HAP-1 (cell line): ENCODE measurements at regions not wholly inside any gene's neighbourhood (a gene's known extent, or its start where the extent isn't known, plus 50 kb on each side); places are given as distances from the start of the nearest gene placed in this dataset.

Experiments
- DNase-seq, 2 experiments: peaks; one replicate each; pipeline ENCODE4 v3.0.0-alpha.2; 2016 to 2020; ENCODE audit warnings: low spot score in 2 of 2
- H3K27me3 ChIP-seq: fragments of 250-450 bp; sonication (Bioruptor Pico); 2 replicates; pipeline ENCODE4 v1.5.1; 2020; ENCODE audit warnings: low read depth, mild to moderate bottlenecking, moderate library complexity
- H3K36me3 ChIP-seq: fragments of 250-450 bp; sonication (Bioruptor Pico); replicated peaks from 2 replicates; pipeline ENCODE4 v1.5.1; 2020; ENCODE audit warnings: mild to moderate bottlenecking
- H3K4me1 ChIP-seq: fragments of 250-450 bp; sonication (Bioruptor Pico); 2 replicates; pipeline ENCODE4 v1.5.1; 2020; ENCODE audit warnings: mild to moderate bottlenecking
- H3K4me3 ChIP-seq: fragments of 250-450 bp; sonication (Bioruptor Pico); 2 replicates; pipeline ENCODE4 v1.5.1; 2020; ENCODE audit warnings: mild to moderate bottlenecking, moderate library complexity
- H3K9me3 ChIP-seq: fragments of 250-450 bp; sonication (Bioruptor Pico); 2 replicates; pipeline ENCODE4 v1.5.1; 2020; ENCODE audit warnings: mild to moderate bottlenecking, moderate library complexity
- in situ Hi-C: fragments of 300-500 bp; cut with MboI; formaldehyde crosslinking; loops from 3 replicates; pipeline ENCODE4 v1.14.3; 2020; ENCODE audit warnings: low sequenced_read_pairs, inconsistent platforms, mixed read lengths

DNA sequence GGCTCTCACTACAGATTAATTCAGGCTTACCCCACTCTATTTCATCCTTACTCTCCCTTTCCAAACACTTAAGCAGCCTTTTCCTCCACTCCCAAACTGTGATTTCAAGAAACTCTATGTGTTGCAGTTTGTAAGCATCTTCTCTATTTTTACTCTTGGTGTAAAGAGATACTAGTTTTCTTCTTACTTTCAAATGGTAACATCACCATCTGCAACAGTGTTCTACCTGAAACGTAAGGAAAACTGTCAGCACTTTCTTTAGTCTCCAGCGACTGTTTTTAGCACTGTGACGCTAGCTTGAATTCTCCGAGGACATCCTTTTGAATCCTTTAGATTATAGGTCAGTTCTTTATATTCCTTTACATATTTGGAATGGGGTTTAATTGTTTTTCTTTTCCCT is 335.2 kb downstream of the PDGFC start:
- Histone ChIP-seq H3K4me1 (no peaks in the 10 kb centered on the region), H3K4me3 (no peak overlapping the region), H3K9me3 (no peaks in the 10 kb centered on the region), H3K27me3 (no peaks in the 10 kb centered on the region), H3K36me3 (no peaks in the 10 kb centered on the region)
- no peak for DNase-seq
- in situ Hi-C loops, result no loop called here

DNA sequence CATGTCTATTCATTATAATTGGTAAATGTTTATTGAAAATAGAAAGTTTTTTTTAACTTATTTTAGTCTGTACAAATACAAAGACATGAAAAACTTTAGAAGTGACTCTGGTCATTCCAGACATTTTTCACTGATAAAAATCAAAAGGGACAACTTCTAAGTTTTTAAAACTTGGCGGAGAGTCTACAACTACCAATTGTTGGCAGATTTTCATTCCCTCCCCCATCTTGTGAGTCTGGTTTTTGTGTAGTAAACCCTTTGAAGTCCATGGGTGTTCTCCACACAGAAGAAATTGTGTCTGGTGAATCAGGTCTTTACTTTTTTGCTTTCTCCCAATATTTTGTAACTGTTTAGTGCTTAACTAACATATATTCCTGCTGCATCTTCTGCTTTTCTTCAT is 336.5 kb downstream of the PDGFC start:
- DNase-seq, result no peak
- Histone ChIP-seq H3K9me3 (no peaks in the 10 kb centered on the region), H3K4me1 (no peaks in the 10 kb centered on the region), H3K4me3 (no peak overlapping the region), H3K36me3 (no peaks in the 10 kb centered on the region), H3K27me3 (no peaks in the 10 kb centered on the region)
- in situ Hi-C loops, result no loop called here

DNA sequence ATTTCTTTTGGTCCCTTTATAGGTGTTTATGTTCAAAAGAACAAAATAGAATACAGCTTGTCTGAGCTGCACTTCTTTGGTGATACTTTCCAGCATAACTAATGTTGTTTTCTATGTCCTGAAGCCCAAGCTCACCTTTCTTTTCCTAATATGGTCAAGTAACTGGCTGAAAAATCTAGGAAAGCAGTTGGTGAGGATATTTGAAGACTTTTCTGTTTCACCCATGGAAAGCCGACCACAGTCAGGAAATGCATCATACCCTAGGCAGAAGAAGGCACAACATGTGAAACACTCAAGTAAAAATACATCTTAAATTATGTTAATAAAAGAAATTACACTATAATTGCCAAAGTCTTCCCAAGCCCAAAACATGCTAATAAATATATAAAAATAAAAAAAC is 337.0 kb downstream of the PDGFC start:
- Histone ChIP-seq H3K4me3 (no peak overlapping the region), H3K27me3 (no peaks in the 10 kb centered on the region), H3K4me1 (no peaks in the 10 kb centered on the region), H3K9me3 (no peaks in the 10 kb centered on the region), H3K36me3 (no peaks in the 10 kb centered on the region)
- no peak for DNase-seq
- in situ Hi-C loops, result no loop called here

DNA sequence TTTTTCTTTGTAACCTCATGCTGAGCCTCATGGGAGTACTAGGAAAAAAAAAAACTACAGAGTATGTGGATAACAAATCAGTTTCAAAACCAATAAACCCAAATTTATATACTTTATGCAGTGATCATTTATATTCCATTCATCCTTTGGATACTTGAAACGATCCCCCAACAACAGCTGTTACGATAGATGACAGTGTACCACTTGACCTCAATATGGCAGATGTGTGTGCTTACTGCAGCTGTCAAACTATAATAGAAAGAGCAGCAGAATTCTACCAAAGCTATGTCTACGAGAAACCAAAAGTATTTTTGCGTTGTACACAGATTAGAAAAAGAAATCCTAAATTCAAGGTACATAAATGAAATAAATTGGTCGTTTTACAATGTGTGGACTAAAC is 337.8 kb downstream of the PDGFC start:
- H3K9me3 ChIP-seq, result peaks cover 2% of the 10 kb centered on the region; the same call in 1 of the 2 replicates
- DNase-seq, result no peak
- no peak overlapping the region for H3K4me3 ChIP-seq
- no peaks in the 10 kb centered on the region for H3K36me3 ChIP-seq
- in situ Hi-C loops, result no loop called here
- H3K27me3 ChIP-seq, result no peaks in the 10 kb centered on the region
- no peaks in the 10 kb centered on the region for H3K4me1 ChIP-seq

DNA sequence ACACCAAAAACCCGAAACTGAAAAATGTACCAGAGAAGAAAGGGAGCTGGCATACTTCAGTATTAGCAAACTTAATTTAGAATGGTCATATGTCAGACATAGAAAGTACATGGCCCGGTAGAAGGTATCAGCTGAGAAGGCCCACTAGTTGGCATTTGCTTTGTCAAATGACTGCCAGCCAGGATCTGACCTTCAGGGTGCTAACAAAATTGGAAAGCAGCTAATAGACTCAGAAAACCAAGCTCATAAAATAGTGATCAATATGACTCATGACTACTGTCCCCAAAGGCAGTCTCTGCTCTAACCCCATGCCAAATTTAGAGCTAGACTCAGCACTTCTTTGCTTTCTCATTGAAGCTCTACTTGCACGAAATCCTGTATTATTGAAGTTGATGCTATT is 342.7 kb downstream of the PDGFC start:
- Histone ChIP-seq H3K4me1 (no peaks in the 10 kb centered on the region), H3K9me3 (peaks cover 6% of the 10 kb centered on the region; the same call in 1 of the 2 replicates), H3K36me3 (no peaks in the 10 kb centered on the region), H3K4me3 (no peak overlapping the region), H3K27me3 (no peaks in the 10 kb centered on the region)
- in situ Hi-C loops, result no loop called here
- DNase-seq, result no peak

DNA sequence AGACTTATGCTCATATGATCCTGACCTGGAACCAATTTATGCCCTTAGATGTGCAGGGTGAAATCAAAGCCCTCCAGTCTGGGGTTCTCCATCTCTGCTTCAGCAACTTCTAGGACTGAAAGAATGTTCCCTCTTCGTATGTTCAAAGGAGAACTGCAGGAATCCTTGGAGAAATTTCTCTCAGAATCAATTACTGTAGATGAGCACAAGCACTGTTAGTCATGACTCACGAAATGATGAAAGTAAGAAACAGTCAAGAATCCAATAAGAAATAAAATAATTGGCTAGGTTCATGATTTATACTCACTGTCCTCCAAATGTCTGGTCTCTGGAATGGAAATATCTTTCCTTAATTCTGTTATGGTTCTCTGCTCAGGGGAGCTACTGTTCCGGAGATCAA is 348.2 kb downstream of the PDGFC start:
- H3K4me3 ChIP-seq, result no peak overlapping the region

DNA sequence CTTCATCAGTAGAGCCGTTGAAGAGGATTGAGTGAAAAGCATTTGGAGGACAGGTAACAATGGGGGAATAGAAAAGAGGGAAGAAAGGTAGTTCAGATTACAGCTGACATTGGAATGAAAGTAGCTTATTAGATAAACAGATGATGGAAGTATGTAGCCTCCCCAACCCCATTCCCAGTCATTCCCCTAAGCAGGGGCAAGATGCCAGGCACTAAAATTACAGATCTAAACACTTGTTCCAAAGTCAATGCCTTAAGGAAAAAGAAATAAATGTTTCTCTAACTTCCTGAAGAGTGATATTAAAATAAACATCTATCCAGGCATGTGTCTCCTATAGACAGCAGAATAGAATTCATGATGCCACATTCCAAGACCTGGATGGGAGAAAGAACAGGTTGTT is 350.8 kb downstream of the PDGFC start:
- Histone ChIP-seq H3K9me3 (no peaks in the 10 kb centered on the region), H3K27me3 (no peaks in the 10 kb centered on the region), H3K36me3 (no peaks in the 10 kb centered on the region), H3K4me3 (no peak overlapping the region), H3K4me1 (no peaks in the 10 kb centered on the region)
- in situ Hi-C loops, result no loop called here
- no peak for DNase-seq

More for the DNA sequence above, 348.2 kb downstream of the PDGFC start:
- DNase-seq, result no peak
- Histone ChIP-seq H3K9me3 (no peaks in the 10 kb centered on the region; the same call in 1 of the 2 replicates), H3K4me1 (no peaks in the 10 kb centered on the region), H3K27me3 (no peaks in the 10 kb centered on the region), H3K36me3 (no peaks in the 10 kb centered on the region)
- in situ Hi-C loops, result no loop called here

DNA sequence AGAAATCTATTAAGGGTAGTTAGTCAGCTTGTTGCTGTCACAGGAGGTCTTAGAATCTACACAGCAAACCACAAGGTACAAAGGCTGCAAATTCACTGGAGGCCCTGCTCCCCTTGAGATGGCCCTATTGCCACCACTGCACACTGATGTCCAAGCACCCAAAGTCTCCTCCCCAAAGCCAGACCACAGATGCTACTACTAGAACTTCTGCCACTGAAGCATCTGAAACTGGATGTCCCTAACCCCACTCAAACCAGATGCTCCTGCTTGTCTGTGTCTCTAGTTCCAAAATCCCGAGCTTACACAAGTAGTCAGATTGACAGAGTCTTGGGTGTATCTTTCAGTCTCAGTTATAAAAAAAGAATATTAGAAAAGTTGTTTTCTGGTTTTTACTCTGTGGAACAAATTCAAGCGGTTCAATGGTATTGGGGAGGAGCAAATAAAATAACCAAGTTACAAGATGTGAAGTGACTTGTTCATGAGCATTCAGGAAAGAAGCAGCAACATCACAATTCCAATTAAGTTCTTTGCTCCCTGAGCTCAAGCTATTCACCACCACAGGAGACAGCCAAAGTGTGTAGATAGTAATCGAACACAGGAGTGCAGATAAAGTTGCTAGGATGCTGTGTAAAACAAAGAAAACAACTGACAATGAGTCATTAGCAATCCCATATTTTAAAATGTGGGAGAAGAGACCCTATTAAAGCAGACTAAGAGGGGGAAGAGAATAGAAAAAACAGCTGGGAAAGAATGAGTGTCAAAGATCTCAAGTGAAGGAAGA is 352.3 kb downstream of the PDGFC start:
- in situ Hi-C loops, result no loop called here
- Histone ChIP-seq H3K4me3 (no peak overlapping the region), H3K36me3 (no peaks in the 10 kb centered on the region), H3K27me3 (no peaks in the 10 kb centered on the region), H3K4me1 (peaks cover 3% of the 10 kb centered on the region; the same call in 1 of the 2 replicates), H3K9me3 (no peaks in the 10 kb centered on the region)
- no peak for DNase-seq

DNA sequence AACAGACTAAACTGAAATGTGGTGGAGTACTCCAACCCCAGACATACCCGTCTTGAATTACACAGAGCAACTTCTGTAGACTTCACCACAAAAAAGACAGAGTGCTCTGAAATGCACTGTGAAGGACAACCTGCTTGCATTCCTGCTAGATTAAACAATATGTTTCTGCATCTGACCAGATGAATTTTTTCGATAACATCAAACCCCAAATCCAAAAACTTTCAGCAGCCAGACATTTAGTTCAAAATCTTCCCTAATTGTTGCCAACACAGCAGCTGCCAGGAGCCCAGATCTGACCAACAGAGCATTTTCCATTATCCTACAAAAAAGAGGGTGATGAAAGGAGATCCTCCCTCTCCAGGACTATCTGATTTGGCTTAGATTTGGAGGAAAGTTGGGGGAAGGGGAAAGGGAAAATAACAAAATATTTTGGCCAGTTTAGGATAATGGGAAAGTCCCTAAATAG is 356.5 kb downstream of the PDGFC start:
- in situ Hi-C loops, result no loop called here

DNA sequence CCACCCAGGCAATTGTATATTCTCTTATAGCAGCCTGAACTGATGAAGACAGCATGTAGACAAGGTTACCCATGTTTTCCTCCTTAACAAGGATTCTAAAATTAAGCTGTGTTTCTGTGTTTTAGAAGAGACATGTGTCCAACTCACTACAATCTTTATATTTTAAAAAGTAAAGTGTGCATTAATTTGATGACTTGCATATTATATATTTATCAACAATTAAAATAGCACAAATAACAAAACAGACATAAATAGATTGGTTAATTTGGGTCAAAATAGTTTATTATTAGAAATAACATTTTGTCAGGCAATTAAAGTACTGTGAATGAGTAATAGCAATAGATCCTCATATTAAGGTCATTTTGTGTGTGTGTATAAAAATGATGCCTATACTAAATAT is 357.1 kb downstream of the PDGFC start:
- in situ Hi-C loops, result no loop called here

More for the DNA sequence above, 356.5 kb downstream of the PDGFC start:
- H3K36me3 ChIP-seq, result no peaks in the 10 kb centered on the region
- H3K9me3 ChIP-seq, result no peaks in the 10 kb centered on the region
- no peak for DNase-seq
- H3K27me3 ChIP-seq, result no peaks in the 10 kb centered on the region
- no peak overlapping the region for H3K4me3 ChIP-seq
- H3K4me1 ChIP-seq, result peaks cover 3% of the 10 kb centered on the region; the same call in 1 of the 2 replicates

DNA sequence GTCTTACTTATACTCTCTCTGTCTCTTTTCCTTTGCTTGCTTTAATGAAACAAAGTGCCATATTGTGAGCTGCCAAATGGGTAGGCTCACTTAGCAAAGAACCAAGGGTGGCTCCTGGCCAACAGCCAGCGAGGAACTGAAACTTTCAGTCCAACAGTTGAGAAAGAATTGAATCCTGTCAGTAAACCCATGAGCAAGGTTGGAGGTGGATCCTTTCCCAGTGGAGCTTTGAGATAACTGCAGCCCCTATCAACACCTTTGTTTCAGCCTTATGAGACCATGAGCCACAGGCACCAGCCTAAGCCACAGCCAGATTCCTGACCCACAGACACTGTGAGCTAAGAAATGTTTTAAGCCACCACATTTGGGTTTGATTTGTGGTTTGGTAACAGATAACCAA is 362.2 kb downstream of the PDGFC start:
- Histone ChIP-seq H3K4me1 (no peaks in the 10 kb centered on the region), H3K4me3 (no peak overlapping the region), H3K9me3 (no peaks in the 10 kb centered on the region), H3K27me3 (no peaks in the 10 kb centered on the region), H3K36me3 (no peaks in the 10 kb centered on the region)
- in situ Hi-C loops, result no loop called here
- DNase-seq, result no peak

More for the DNA sequence above, 357.1 kb downstream of the PDGFC start:
- Histone ChIP-seq H3K4me3 (no peak overlapping the region), H3K4me1 (peaks cover 3% of the 10 kb centered on the region; the same call in 1 of the 2 replicates), H3K9me3 (no peaks in the 10 kb centered on the region), H3K27me3 (no peaks in the 10 kb centered on the region), H3K36me3 (no peaks in the 10 kb centered on the region)
- no peak for DNase-seq

DNA sequence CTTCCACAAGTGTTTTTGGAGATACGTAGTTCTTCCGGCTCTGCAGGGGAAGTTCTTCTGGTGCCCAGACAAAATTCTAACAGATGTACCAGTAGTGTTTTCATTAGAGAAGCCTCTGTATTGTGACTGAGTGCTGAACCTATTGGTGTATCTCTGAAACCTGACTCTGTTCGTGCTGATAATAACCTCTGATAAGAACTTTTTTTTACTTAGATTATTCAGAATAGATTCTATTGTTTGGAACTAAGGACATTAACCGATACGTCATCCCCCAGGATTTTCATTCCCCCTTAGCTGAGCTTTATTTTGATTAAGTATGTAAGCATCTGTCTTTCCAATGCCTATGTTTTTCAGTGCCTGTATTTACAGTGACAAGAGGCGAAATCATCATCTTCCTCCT is 362.9 kb downstream of the PDGFC start:
- Histone ChIP-seq H3K9me3 (no peaks in the 10 kb centered on the region), H3K27me3 (no peaks in the 10 kb centered on the region), H3K4me1 (no peaks in the 10 kb centered on the region), H3K36me3 (no peaks in the 10 kb centered on the region), H3K4me3 (no peak overlapping the region)
- DNase-seq, result no peak
- in situ Hi-C loops, result no loop called here

DNA sequence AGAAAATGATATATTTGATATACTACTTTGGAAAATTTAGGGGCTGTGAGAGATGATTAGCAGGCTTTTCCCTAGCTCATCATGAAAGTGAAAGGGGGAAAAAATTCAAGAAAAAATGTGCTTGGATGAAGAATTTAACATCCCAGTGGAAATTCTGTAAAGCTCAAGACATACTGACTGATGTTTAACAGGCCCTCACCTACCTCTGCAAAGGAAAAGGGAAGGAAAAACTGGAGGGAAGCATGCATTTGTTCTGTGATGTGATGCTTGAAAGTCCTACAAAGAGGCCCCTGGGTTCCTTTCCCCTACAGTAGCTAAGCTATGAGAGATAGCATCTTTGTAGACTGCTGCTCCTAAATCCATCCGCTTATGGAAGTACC is 364.1 kb downstream of the PDGFC start:
- H3K4me1 ChIP-seq, result no peaks in the 10 kb centered on the region
- no peaks in the 10 kb centered on the region for H3K9me3 ChIP-seq
- no peak overlapping the region for H3K4me3 ChIP-seq
- no peaks in the 10 kb centered on the region for H3K36me3 ChIP-seq
- DNase-seq, result no peak
- in situ Hi-C loops, result no loop called here
- H3K27me3 ChIP-seq, result no peaks in the 10 kb centered on the region

DNA sequence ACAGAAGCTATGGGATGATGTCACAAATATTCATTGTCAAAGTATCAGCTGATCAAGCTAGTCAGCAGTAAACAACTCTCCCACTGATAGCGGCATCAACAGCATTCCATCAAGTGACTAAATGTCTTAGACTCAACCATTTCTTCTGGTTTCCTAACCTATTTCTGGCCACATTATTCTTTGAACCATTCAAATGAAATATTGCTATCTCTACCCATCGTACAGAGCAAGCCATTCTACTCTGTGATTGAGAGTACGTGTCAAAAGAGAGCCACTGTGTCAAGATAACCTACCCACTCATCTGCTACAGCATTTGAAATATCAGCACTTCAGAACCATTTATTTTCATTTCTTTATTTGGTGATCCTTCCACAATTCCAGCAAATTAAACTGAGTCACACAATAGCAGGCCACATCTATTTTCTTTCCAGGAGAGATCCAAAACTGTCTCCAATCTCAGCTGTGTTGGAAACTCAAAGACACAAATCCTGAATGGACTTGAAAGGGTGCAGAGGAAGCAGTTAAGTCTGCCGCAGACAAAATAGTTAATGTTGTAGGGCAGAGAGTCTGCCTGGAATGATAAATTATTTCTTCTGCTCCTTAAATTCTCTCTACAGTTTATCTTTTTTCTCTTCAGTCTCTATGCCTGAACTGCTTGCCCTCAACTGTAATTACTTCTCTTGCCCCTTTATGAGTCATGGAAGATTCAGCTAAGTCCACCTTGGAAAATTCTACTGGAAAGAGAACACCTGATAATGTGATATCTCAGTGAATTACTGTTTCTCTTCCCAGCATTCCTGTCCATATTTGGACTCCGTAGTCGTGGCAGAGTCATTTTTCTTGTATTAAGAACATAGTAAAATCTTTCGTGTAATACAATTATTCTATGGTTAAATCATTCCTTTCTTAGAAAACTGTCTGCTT is 364.8 kb downstream of the PDGFC start:
- no peaks in the 10 kb centered on the region for H3K4me1 ChIP-seq
- no peaks in the 10 kb centered on the region for H3K9me3 ChIP-seq
- DNase-seq, result no peak
- in situ Hi-C loops, result no loop called here
- no peaks in the 10 kb centered on the region for H3K27me3 ChIP-seq
- H3K4me3 ChIP-seq, result no peak overlapping the region
- H3K36me3 ChIP-seq, result no peaks in the 10 kb centered on the region
